ENCODE measurements at regions not wholly inside any gene's neighbourhood (a gene's known extent, or its start where the extent isn't known, plus 50 kb on each side); places are given as distances from the start of the nearest gene placed in this dataset.
"Not testable (repeated sequence)": the region's sequence is repeated elsewhere in the genome, so short reads cannot be mapped to it uniquely, and the experiment has no call there.

GRCh38 chr2:16031058-16031847 is 90.9 kb downstream of the MYCN start:
- TF ChIP-seq CTCF (IDR thresholded peaks at IDR 0.05; ENCODE audit: control insufficient read depth, extremely low read depth, insufficient read depth), result no peak
- H3K4me3 ChIP-seq (ENCODE audit: low read depth, low read length), result no peak overlapping the region
- DNase-seq (ENCODE audit: low read depth), result no peak

DNA sequence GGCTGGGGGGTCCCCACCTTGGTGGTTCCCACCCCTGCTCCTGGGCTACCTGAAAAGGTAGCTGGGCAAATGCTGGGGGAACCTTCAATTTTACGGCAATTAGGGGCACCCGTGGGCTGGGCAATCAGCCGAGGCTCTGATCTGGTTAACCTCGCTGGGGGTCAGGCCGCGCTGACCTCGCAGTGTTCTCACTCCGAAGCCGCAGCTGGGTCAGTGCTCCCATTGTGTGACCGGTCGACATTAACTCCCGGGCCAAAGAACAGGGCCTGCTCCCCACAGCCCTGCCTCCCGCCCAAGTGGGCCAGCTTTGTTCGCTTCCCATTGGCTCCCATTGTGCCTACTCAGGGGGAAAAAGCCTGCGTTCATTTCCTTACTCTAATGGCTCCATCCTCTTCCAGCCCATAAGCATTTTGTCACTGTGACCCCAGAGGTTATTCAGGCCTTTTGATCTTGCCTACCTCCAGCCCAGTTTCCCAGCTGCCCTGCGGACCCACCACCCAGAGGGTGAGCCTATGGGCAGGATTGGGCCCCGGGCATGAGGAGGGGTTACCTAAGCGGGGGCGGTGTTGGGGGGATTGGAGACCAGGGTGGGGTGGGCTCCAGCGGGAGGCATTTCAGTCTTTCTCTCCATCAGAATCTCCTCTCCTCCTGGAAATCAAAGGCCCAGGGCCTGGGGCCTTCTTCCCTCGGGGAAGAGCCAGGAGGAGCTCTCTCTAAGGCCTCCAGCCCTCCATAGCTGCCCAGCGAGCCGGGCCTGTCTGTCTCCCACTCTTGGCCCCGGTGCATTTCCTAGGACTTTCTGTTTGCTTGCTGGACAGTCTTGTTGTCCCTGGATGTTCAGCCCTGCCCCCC is 90.1 kb downstream of the MYCN start:
- no peak for DNase-seq (ENCODE audit: low read depth)
- TF ChIP-seq CTCF (IDR thresholded peaks at IDR 0.05; ENCODE audit: control insufficient read depth, extremely low read depth, insufficient read depth), result no peak
- H3K4me3 ChIP-seq (ENCODE audit: low read depth, low read length), result no peak overlapping the region

DNA sequence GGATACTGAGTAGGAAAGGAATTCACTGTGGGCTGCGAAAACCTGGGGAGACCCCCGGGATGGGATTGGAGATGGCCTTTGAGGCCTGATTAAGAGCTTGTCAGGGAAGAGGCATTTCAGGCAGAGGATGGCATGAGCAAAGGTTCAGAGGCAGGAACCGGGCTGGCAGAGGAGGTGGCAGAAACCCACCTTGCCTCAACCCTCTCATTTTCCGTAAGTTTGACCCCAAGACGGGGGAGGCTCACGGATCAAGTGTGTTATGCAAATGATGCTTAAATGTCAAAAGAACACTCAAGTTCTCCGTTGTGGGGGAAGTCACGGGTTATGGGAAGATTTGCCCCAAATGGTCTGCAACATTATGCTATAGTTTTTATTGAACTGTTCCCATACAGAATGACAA is 88.3 kb downstream of the MYCN start:
- no peak overlapping the region for H3K4me3 ChIP-seq (ENCODE audit: low read depth, low read length)
- TF ChIP-seq CTCF (IDR thresholded peaks at IDR 0.05; ENCODE audit: control insufficient read depth, extremely low read depth, insufficient read depth), result no peak
- no peak for DNase-seq (ENCODE audit: low read depth)

GRCh38 chr2:16026816-16027501 is 86.6 kb downstream of the MYCN start:
- no peak for DNase-seq (ENCODE audit: low read depth)
- no peak for TF ChIP-seq CTCF (IDR thresholded peaks at IDR 0.05; ENCODE audit: control insufficient read depth, extremely low read depth, insufficient read depth)
- H3K4me3 ChIP-seq (ENCODE audit: low read depth, low read length), result no peak overlapping the region

- DNase-seq (ENCODE audit: low read depth), result no peak
- TF ChIP-seq CTCF (IDR thresholded peaks at IDR 0.05; ENCODE audit: control insufficient read depth, extremely low read depth, insufficient read depth), result no peak
- H3K4me3 ChIP-seq (ENCODE audit: low read depth, low read length), result no peak overlapping the region
These were observed 85.7 kb downstream of the MYCN start for GRCh38 chr2:16025876-16026640.

DNA sequence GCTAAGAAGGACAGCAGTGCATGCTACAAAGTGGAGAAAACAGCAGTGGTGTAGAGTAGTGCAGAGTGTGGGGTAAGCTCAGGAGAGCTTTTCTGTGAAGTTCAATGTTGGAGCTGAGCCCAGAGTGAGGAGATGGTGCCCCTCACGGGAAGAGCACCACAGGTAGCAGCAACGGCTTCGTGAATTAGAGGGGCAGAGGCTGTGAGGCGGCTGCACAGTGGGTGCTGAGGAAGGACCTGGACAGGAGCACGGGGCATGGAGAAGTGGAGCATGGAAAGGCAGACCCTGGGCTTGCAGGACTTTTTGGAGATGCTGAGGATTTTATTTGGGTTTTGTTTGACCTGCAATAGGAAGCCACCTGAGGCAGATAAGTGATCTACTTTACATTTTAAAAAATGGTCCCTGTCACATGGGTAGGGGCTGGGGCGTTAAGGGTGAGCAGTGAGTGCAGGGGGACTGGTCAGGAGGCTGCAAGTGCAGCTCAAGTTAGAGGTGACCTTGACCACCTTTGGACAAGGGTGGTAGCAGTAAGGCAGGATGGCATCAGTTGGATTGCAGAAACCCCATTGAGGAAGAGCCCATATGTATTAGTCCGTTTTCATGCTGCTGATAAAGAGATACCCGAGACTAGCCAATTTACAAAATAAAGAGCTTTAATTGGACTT is 85.0 kb downstream of the MYCN start:
- TF ChIP-seq CTCF (IDR thresholded peaks at IDR 0.05; ENCODE audit: control insufficient read depth, extremely low read depth, insufficient read depth), result no peak
- H3K4me3 ChIP-seq (ENCODE audit: low read depth, low read length), result no peak overlapping the region

GRCh38 chr2:16024628-16025027 is 84.3 kb downstream of the MYCN start:
- not testable (repeated sequence) for H3K4me3 ChIP-seq (ENCODE audit: low read depth, low read length); DNase-seq (ENCODE audit: low read depth)

More for the DNA sequence above, 85.0 kb downstream of the MYCN start:
- no peak for DNase-seq (ENCODE audit: low read depth)

Measured in LNCaP clone FGC (cell line).